ENCODE measurements at regions not wholly inside any gene's neighbourhood (a gene's known extent, or its start where the extent isn't known, plus 50 kb on each side); places are given as distances from the start of the nearest gene placed in this dataset.

DNA sequence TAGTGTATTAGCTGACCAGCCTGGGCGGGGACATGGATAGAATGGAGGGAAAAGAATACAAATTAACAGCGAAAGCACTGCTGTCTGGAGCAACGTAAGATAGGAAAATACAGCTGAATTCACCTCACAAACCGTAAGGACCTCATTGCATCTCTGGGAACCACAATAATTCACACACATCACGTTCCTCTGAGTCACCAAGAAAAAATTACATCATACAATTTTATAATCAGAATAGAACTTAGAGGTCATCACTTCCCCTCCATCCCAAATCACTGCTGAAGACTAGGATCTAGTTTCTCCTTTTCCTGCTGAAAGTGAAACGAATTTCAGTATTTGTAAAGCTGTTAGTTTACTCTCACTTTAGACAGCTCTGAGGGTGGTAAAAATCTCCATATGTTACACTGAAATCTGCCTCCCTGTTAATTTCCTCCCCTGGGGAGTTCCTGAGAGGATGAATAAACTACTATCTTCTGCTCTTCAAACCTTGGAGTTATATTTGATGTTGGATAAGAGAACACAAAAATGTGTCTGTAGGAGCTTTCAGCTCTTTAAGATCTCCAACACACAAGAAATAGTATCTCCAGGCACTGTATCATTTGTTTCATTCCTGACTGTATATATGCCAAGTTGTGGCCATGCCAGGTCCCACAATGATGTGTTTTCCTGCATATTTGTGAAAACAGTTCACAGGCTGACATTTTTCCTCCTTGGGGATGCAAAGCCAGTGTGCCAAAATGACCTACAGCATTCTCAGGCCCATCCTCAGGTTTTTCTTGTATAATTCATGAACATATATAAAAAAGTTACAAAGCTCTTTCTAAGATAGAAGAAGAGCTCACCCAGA lies 63.8 kb upstream of the SSTR1 start:
- H3K27ac ChIP-seq, result no peak overlapping the region; a peak in 1 of 22 replicates
- TF ChIP-seq Cebpa-rat (IDR thresholded peaks at IDR 0.05), result no peak
- H4K20me1 ChIP-seq, result no peaks in the 10 kb centered on the region
- H3K27me3 ChIP-seq, result no peaks in the 10 kb centered on the region
- H3K36me3 ChIP-seq, result no peaks in the 10 kb centered on the region
- peaks cover 0 to 22% (median 0%) of the 10 kb centered on the region in 10 experiments; a peak in 6 of 20 replicates for H3K4me1 ChIP-seq
- no peak overlapping the region for H3K9ac ChIP-seq
- H3K4me3 ChIP-seq, result no peak overlapping the region
- no peaks in the 10 kb centered on the region for H3K9me3 ChIP-seq (replicated peaks in 1 of 11)
- peak overlapping the region in 2 of 11 experiments; percentile 55 to 62; a peak in 4 of 22 replicates for H3K4me2 ChIP-seq

DNA sequence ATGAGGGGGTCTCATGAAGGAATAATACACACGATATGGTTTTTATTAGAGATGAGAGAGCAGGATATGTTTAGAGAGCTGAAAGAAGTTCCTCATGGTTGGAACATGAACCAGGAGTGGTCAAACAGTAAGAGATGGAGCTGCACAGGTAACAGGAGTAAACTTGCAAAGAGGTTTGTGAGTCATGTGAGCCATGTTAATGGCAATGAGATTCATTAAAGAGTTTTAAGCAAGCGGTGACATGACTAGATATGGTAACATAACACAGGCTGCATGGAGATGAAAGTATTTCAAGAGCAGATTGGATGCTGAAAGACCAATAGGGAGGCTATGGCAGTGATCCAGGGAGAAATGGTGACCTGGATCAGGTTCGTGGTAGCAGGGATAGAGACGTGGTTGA lies 62.6 kb upstream of the SSTR1 start:
- H3K27me3 ChIP-seq, result no peaks in the 10 kb centered on the region
- H3K4me3 ChIP-seq, result no peak overlapping the region
- no peak overlapping the region for H3K4me2 ChIP-seq
- no peaks in the 10 kb centered on the region for H3K36me3 ChIP-seq
- H4K20me1 ChIP-seq, result no peaks in the 10 kb centered on the region
- H3K9me3 ChIP-seq (replicated peaks in 1 of 11), result no peaks in the 10 kb centered on the region
- no peak overlapping the region for H3K27ac ChIP-seq
- peaks cover 0 to 20% (median 0%) of the 10 kb centered on the region in 10 experiments; a peak in 6 of 20 replicates for H3K4me1 ChIP-seq
- TF ChIP-seq Cebpa-rat (IDR thresholded peaks at IDR 0.05), result no peak
- no peak overlapping the region for H3K9ac ChIP-seq

DNA sequence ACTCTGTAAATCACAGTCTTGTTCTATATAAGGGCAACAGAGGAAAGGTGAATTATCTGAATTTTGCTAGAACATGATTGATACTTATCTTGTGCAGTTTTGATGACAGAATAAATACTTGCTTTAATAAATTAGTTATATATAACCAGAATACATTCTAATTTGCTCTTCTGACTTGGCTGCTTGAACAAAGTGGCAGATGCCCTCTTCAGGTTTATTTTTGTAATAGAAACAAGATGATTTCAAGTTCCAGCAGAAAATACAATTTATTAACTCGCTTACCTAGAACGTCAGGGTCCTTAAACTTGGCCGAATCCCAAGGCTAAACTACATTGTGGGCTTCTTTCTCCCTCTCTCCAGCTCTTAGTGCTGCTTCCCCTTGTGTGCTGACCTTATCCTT lies 57.6 kb upstream of the SSTR1 start:
- TF ChIP-seq Cebpa-rat (IDR thresholded peaks at IDR 0.05), result no peak
- H3K4me3 ChIP-seq, result no peak overlapping the region
- no peak overlapping the region for H3K9ac ChIP-seq
- H3K27ac ChIP-seq, result no peak overlapping the region
- H3K36me3 ChIP-seq, result no peaks in the 10 kb centered on the region
- no peaks in the 10 kb centered on the region for H3K4me1 ChIP-seq
- no peaks in the 10 kb centered on the region for H4K20me1 ChIP-seq
- H3K9me3 ChIP-seq (replicated peaks in 1 of 11), result no peaks in the 10 kb centered on the region
- no peak overlapping the region for H3K4me2 ChIP-seq
- no peaks in the 10 kb centered on the region for H3K27me3 ChIP-seq
